ENCODE measurements at regions not wholly inside any gene's neighbourhood (a gene's known extent, or its start where the extent isn't known, plus 50 kb on each side); places are given as distances from the start of the nearest gene placed in this dataset.

DNA sequence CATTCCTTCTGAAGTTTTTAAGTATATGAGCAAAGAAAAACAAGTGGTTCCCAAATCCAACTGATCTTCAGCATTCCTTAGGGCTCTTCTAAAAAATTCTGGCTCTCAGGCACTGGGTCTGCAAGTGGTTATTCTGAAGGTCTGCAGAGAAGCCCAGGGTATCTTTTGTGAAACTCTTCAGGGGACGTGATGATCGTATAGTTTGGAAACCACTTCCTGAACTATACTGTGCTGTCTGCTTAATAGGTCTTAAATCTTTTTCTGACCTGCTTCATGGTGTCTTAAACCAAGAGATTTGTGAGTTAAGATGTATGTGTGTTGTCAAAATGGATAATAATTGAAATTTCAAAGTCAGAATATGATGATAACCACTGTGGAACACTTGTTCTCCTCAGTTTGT lies 115.5 kb downstream of the LHX9 start:
- DNase-seq (ENCODE audit: low read depth in 2 of 2), result no peak

DNA sequence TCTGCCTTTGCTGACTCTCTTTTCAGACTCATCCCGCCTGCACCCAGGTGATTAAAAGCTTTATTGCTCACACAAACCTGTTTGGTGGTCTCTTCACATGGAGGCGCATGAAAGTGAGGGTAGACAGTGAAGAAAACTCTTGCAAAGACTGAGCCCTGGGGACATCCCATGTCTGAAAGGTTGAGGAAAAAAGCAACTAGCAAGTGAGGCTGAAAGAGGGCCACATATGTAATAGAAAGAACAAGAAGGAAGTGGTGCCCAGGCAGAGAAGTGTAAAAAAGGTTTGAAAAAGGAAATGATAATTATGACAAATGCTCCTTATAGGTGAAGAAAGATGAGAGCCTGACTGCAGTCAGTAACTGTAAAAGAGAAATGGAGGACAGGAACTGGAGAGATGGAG lies 115.9 kb upstream of the NEK7 start:
- no peak for DNase-seq (ENCODE audit: low read depth in 2 of 2)

DNA sequence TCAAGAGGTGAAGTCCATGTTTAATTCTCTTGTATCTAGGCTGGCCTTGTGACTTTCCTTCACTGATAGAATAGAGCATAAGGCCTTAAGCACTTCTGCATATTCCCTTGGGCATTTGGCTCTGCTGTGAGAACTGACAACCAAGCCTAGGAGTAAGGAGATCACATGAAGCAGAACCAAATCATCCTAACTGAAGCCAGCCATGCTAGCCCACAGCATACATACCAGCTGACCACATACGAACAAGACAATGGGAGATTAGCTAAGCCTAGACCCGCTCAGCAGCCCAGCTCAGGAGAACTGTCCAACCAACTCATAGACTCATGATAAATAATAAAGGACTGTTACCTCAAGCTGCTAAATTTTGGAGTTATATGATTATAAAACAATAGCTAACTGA lies 114.6 kb upstream of the NEK7 start:
- no peak for DNase-seq (ENCODE audit: low read depth in 2 of 2)

DNA sequence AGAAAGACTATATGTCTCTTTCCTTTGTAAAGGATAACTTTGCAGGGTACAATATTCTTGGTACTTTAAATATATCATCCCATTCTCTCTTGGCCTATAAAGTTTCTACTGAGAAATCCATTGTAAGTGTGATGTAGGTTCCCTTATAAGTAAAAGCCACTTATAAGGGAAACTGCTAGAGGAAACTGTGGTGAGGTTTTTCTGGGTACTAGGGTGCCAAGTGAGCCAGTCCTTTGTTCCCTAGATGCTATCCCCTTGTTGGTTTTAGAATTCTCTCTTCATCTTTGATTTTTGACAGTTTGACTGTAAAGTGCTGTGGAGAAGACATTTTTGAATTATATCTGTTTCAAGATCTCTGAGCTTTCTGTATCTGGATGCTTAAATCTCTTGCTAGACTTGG lies 108.9 kb upstream of the NEK7 start:
- DNase-seq (ENCODE audit: low read depth in 2 of 2), result no peak

DNA sequence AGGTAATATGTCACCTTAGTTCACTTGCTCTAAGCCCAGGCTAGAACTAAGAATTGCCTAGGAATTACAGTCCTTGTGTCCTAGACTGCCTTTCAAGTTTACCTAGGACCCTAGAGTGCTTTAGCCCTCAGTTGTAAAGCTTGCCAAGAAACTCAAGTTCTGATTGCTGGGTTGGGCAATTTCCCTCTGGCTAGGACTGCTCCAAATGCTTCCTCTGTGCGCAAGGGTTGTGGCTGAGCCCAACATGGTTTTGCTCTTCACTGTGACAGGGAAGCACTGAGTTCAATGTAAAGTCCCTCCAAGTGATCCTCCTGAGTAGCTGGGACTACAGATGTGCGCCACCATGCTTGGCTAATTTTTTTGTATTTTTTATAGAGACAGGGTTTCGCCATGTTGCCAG lies 102.3 kb upstream of the NEK7 start:
- no peak for DNase-seq (ENCODE audit: low read depth in 2 of 2)

DNA sequence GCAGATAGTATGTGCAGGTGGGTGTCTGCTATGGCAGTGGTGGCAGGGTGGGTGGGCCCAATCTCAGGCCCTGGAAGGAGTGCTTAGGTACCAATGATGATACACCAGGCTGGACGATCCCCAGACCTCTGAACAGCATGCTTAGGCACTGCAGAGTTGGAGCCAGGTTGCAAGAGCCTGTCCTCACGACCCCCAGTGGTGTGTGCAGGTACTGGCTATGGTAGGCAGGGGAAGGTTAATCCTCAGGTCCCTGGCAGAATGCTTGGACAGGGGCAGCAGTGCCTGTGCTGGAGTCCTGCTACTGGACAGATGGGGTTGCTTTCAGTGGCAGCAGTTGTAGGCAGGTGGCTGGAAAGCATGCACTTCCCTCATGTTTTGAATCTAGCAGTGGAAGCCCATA lies 100.5 kb upstream of the NEK7 start:
- DNase-seq (ENCODE audit: low read depth in 2 of 2), result peak in 1 of 2 donors; percentile 1

DNA sequence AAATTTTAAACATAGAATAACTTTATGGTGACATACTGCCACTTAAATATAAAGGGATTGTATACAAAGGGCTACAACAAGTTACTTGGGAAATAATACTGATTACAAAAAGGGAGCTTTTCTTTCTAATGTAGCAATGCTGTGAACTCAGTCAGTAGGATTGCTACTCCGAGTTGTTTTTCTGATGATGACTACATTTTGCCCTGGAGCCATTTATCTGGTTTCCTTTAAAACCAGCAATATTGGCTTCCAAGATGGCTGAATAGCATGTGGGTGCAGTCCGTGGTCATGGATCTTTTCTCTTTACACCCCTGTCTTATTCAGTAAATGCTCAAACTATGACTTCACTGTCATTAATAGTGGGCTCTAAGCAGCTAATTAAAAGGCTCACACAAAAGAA lies 92.6 kb upstream of the NEK7 start:
- DNase-seq (ENCODE audit: low read depth in 2 of 2), result no peak

DNA sequence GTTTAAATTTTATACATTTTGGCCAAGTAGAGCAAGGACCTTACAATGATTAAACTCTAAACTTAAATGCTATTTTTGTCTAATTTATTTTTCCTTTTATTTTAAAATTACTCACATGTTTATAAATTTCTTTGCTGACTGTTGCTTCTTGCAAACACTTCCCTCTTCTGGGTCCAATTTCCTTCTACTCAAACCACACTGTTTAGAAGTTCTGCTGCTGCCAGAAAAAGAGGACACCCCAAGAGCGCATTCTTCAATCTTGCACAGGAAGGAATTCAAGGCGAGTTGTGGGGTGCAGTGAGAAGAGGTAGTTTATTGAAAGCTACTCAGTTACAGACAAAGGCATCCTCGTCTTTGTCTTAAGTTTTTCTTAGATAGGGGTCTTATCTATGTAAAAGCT lies 88.5 kb upstream of the NEK7 start:
- DNase-seq (ENCODE audit: low read depth in 2 of 2), result no peak

DNA sequence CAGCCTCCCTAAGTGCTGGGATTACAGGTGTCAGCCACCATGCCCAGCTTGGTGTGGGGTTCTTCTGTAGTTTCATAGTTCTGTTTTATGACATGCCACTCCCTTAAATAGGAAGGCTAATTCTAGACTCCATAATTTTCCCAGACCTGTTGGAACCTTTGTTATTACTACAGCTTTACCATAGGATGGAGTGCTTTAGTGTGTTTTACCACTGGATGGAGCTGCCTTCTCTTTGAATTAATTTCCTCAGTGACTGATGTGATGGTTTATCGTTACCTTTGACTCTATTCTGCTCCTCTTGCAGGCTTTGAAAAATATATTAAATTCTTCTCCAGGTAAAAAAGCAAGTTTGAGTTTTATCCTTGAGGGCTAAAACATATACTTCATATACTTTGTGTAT lies 84.6 kb upstream of the NEK7 start:
- no peak for DNase-seq (ENCODE audit: low read depth in 2 of 2)

DNA sequence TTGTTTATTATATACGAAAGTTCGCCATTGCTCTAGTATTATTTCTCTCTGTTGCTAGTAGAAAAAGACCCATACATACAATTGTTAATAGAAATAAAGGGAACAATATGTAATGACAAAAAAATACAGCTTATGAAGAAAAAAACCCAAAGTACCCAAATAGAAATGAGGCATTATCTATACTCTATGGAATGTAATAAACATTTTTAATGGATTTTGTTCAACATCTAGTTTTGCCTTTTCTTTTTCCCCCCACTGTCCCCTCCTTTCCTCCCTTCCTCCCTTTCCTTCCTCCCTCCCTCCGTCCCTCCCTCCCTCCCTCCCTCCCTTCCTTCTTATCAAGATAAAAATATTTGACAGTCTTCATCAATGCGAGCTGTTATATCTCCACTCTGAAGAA lies 81.5 kb upstream of the NEK7 start:
- DNase-seq (ENCODE audit: low read depth in 2 of 2), result no peak

DNA sequence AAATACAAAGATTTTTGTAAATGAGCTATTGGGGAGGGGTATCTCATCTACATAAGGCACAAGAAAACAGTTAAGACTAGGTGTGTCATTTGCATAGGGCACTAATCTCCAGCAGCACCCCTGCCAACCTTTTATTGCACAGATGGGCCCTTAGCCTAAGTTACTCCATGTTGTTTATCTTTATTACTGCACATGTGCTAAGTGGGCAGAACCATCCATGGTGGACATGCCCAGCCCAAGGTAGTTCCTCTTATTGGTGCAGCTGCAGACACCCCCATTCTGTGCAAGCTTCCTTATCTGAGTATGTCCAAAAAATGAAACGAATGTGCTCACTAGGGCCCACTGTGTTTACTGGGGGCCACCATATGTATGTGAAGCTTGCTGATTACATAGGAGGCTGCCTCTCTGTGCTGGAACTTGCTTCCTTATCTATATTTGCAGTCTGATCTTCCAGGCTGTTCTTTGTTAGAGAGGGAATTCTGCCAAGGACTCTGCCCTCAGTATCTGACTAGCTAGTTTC lies 77.3 kb upstream of the NEK7 start:
- DNase-seq (ENCODE audit: low read depth in 2 of 2), result no peak

DNA sequence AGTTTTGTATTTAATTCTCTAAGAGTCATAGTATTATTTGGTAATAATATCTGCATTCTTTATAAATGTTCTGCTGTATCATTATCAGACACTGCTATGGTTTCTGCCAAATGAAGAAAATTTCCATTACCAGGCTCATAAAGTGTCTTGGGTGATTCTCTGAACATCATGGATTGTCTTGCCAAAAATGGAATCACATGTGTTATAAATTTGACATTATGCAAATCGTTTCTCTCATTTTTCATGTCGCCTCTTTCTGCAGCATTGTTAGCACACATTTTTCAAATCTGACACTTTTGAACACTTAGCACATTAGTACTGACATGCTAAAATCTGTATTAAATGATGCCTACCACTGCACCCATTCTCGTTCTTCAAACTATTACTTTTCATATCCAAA lies 74.2 kb upstream of the NEK7 start:
- DNase-seq (ENCODE audit: low read depth in 2 of 2), result no peak

DNA sequence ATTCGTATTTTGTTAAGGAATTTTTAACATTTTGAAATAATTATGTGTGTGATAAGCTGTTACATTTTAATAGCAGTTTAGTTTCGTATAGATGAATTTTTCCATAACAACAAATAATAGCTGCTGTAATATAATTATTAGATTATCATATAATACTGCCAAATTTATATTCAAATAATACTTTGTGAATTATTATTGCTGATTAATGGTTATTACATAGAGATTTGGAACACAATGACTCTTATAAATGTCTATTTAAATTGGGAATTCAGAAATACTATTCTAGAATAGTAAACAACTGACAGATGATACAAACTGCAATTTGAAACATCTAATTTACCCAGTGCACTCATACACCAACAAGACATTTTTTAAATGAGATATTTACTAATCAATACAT lies 73.2 kb upstream of the NEK7 start:
- no peak for DNase-seq (ENCODE audit: low read depth in 2 of 2)

DNA sequence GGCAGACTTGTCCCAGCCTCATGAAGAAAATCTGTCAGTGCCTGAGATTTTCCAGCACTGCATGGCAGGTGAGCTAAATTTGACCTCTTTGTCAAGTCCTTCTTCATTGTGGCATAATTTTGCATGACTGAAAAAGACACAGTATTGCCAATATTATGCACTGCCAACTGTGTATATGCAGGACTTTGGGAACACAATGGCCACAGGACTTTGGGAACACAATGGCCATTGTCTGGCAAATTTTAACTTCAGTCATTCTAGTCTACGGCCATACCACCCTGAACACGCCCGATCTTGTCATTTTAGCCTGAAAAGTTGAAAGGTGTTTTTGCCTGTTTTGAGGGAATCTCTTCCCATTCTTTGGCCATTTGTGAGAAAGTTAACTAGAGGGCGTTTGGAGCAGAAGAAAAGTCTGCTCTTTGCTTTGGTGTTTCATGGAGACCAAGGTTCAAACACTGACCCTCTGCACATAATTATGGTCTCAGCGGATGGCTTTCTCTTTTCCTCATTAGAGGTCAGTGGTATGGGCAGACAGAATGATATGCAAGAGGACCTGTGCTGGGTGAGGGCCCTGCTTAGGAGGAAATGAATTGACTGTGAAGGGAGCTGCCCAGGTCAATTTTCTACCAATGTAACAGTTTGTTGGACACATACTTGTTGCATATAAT lies 72.4 kb upstream of the NEK7 start:
- DNase-seq (ENCODE audit: low read depth in 2 of 2), result no peak

DNA sequence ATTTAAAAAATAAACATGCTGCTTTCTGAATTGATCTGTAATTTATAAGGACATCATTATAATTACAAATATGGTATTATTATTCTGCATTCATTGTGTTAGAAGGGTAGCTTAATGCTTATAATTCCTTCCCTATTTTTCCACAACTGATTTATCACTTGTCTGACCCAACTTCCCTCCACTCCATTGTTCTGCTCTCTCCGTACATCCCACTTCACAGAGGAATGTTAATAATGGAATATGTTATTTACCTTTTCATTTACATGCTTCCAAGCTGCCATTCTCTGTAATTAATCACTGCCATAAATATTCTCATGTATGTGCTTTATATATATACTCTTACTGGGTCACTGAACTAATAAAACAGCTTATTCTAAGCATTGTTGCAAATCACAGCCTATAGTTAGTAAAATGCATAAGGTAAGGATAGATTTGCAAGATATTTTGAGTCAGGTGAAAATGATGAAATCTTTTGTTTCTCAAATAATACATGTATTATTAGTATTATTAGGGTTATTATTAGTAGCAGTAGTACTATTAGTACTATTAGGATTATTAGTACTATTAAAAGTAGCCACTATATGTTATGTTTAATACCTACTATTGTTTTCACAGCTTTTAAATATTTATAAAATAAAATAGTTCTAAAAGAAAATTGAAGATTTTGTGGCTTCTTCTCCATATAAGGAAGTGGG lies 70.6 kb upstream of the NEK7 start:
- DNase-seq (ENCODE audit: low read depth in 2 of 2), result no peak

DNA sequence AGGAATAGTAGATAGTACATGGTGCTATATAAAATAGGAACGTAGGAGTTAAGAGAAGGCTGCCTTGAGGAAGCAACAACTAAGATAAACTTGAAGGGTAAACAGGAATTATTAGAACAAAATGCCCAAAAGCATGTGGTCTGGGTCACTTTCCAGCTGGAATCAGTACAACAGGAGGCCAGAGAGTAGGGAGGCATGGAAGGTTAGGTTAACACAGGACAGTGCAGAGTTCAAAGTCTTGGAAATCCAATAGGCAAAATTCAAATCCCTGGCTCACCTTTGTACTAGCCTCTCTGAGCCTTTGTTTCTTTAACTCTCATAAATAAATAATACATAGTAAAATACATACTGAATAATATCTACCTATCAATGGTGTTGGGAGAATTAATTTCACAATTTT lies 69.0 kb upstream of the NEK7 start:
- DNase-seq (ENCODE audit: low read depth in 2 of 2), result no peak

DNA sequence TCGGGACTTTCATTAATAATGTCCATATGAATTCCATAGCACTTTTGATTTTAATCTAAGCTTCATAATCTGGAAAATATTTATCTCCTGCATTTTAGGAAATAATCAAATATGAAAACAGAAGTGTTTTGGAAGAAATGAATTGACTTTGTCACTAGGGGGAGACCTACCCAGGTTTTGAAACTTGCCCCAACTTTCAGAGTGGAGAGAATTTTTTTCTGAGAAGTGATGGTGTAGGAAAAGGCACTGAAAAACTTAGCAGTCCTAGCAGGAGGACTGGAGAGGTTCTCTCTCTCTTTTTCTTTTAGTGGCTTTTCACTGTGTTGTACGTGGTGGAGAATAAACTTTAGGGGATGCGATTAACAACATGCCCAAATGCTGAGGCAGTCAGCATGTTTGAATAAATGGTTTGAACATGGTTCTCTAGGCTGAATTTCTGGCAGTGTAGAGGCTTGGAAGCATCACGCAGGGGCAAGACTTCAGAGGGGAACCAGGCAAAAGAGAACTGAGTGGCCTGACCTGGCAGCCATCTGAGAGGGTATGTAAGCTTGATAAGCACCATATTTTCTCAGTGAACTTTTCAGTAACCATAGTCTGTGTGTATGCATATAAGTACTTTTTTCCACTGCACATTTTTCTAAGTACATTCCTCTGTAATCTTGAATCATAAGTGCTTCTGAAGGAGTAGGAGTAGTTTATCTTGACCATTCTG lies 68.3 kb upstream of the NEK7 start:
- no peak for DNase-seq (ENCODE audit: low read depth in 2 of 2)

DNA sequence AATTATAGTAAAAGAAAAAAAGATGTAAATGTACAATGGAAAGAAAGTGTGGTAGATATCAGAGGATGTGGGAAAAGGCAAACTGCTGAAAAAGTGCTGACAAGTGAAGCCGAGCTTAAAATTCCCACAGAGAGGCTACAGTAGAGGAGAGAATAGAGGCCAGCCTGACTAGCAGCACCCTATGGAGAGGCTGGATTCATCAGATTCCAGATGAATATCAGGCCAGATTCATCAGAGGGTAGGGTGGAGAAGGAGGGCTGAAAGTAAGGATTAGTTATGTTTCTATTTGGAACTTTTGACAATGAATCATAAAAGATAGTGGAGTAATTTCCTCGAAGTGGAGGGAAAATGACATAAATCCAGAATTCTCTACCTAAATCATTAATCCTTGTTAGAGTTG lies 60.4 kb upstream of the NEK7 start:
- no peak for DNase-seq (ENCODE audit: low read depth in 2 of 2)

DNA sequence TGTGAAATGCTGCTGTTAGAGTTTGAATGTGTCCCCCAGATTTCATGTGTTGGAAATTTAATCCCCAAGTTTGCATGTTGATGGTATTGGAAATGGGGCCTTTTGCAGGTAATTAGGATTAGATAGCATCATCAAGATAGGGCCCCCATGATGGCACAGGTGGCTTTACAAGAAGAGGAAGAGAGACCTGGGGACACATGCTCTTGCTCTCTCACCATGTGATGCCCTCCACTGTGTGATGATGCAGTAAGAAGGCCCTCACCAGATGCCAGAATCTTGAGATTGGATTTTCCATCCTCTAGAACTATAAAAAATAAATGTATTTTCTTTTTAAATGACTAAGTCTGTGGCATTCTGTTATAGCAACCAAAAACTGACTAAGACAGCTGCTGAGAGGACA lies 57.0 kb upstream of the NEK7 start:
- DNase-seq (ENCODE audit: low read depth in 2 of 2), result no peak

DNA sequence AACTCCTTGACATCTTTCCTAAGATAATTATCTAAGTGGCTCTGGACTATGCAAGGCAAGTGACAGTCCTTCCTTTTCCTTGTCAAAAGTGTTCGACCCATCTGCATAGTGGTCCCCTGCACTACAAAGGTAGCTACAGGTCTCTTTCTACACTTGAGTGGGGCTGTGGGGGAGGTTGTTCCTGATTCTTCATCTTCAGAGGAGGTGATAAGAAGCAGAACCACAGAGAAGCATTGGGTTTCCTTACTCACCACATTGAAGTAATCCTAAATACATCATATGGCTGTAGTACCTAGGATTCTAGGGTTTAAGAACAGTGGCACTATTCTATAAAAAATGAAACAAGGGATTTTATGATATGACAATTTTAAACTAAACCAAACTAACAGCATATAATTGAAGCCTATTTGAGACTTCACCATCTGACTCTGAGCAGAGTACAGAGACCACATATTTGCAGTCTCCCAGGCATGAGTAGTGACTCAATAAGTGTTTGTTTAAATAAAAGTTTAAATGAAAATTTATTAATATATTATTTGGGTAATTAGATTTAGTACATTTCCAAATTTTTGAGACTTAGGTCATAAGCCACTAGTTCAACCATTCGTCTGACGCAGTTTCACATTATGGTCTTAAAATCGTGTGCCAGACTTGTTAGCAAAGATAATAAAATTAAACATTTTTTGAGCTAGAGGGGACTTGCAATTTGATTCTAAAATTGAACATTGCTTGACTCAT lies 54.9 kb upstream of the NEK7 start:
- DNase-seq (ENCODE audit: low read depth in 2 of 2), result no peak

DNA sequence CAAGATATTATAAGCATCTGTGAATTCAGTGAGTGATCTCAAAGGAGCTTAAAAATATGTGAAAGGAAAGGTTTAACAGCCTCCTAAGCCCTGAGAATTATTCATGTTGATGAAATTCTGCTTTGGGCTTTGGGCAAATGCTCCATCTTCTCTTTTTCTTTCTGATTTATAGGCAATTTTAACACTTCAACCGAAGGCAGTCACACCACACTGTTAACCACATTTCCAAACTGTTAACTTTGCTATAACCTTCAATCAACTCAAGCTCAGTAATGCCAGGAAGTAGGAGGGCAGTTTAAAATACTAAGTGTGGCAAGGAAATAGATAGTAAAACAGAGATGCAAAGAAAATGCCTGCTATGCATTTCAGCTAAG lies 54.4 kb upstream of the NEK7 start:
- DNase-seq (ENCODE audit: low read depth in 2 of 2), result no peak

DNA sequence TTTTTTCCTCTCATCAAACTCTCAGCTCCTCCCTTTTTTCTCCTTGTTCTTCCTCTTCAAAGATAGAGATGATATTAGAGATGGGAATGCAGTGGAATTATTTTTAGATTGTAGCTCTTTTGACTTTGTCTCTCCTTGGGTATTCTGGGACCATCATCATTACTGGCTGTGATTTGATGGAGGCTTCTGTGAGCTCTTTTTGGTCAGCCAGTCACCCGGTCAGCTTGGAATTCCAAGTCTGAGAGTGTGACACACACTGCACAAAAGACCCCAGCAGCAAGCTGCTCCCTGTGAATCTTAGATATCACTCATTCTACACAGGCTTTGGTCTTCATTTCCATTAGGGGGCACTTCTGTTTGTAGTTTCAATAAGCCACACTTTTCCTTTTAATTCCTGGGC lies 51.6 kb upstream of the NEK7 start:
- DNase-seq (ENCODE audit: low read depth in 2 of 2), result no peak

DNA sequence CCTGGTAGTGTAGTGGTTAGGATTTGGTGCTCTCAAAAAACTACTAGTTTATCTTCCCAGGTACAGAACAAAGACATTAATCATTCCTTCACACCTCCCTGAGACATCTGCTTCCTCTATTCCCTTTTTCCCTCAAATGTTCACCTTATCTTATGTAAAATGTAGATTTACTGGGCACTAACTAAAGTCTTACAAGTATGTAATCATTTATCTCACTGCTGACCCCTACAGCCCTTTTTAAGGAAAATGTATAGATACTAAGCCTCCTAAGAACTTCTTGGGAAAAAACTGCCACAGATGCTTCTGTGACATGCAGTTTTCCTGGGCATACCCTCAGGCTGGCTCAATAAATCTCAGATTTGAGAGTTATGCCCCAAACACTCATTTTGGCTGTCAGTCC lies 50.8 kb upstream of the NEK7 start:
- DNase-seq (ENCODE audit: low read depth in 2 of 2), result no peak

All from stimulated activated CD8-positive, alpha-beta memory T cell treated with anti-CD3 and anti-CD28 coated beads, Interleukin-2, amount 100 ng/mL, for 48 hours (primary cell).